ENCODE measurements at regions not wholly inside any gene's neighbourhood (a gene's known extent, or its start where the extent isn't known, plus 50 kb on each side); places are given as distances from the start of the nearest gene placed in this dataset.

GRCh38 chr2:184523732-184524131, 74.6 kb upstream of the ZNF804A start:
- intact Hi-C loops (cut with micrococcal nuclease): no loop called here

- intact Hi-C loops (cut with micrococcal nuclease): no loop called here
Observed at GRCh38 chr2:184524551-184525382, 73.6 kb upstream of the ZNF804A start.

GRCh38 chr2:184527058-184527457, 71.3 kb upstream of the ZNF804A start:
- intact Hi-C loops (cut with micrococcal nuclease): no loop called here

- intact Hi-C loops (cut with micrococcal nuclease): no loop called here
Observed at GRCh38 chr2:184528119-184528518, 70.2 kb upstream of the ZNF804A start.

GRCh38 chr2:184530239-184530638, 68.1 kb upstream of the ZNF804A start:
- intact Hi-C loops (cut with micrococcal nuclease): no loop called here

GRCh38 chr2:184530959-184531358, 67.4 kb upstream of the ZNF804A start:
- intact Hi-C loops (cut with micrococcal nuclease): no loop called here

- intact Hi-C loops (cut with micrococcal nuclease): no loop called here
Observed at GRCh38 chr2:184532551-184532950, 65.8 kb upstream of the ZNF804A start.

- intact Hi-C loops (cut with micrococcal nuclease): no loop called here
Observed at GRCh38 chr2:184534986-184535385, 63.3 kb upstream of the ZNF804A start.

GRCh38 chr2:184540246-184540789, 58.0 kb upstream of the ZNF804A start:
- intact Hi-C loops (cut with micrococcal nuclease): no loop called here

- intact Hi-C loops (cut with micrococcal nuclease): no loop called here
Observed at GRCh38 chr2:184541591-184541990, 56.7 kb upstream of the ZNF804A start.

GRCh38 chr2:184543832-184544231, 54.5 kb upstream of the ZNF804A start:
- intact Hi-C loops (cut with micrococcal nuclease): no loop called here
